HCT116 (cell line): ENCODE measurements at regions not wholly inside any gene's neighbourhood (a gene's known extent, or its start where the extent isn't known, plus 50 kb on each side); places are given as distances from the start of the nearest gene placed in this dataset.

Experiments used
- ATAC-seq: fragments of 200-7000 bp; cut with Tn5 transposase; 2 replicates; pipeline ENCODE4 v1.9.1; 2020; ENCODE audit warnings: mild to moderate bottlenecking, moderate library complexity
- BruUV-seq: library from RNA; stranded (reverse); fragments of 400-500 nt; replicated peaks from 2 replicates; lab custom pipeline; 2021; lab: Mats Ljungman, UMichigan
- CTCF ChIA-PET: fragments of 300-600 bp; sonication (Branson Sonifier 250); formaldehyde crosslinking; loops from one replicate; lab custom pipeline; 2021; ENCODE audit warnings: antibody characterized with exemption; lab: Charles Lee
- POLR2A ChIA-PET: fragments of 300-600, 350-600 bp; sonication (Branson Sonifier 250); formaldehyde crosslinking; loops from one replicate; lab custom pipeline; 2021; ENCODE audit warnings: antibody characterized with exemption; lab: Charles Lee
- RAD21 ChIA-PET, 2 experiments: fragments of 300-600 bp; sonication (Branson Sonifier 250); formaldehyde crosslinking; loops; one replicate each; lab custom pipeline; 2023; ENCODE audit warnings: low total read pairs in 2 of 2; ENCODE audit not compliant: uncharacterized antibody in 2 of 2, unreplicated experiment in 2 of 2, low non-redundant PET in 1 of 2; lab: Charles Lee
- DNase-seq: peaks from one replicate; pipeline ENCODE4 v3.0.0-alpha.2; 2010; ENCODE audit warnings: low read depth, low spot score
- H2AFZ ChIP-seq: fragments of 200-600 bp; shearing (Covaris generic), sonication (generic); 2 replicates; pipeline ENCODE4 v1.6.1; 2017; ENCODE audit warnings: low read depth, mixed run types, mixed read lengths, antibody characterized with exemption, low read length; ENCODE audit not compliant: poor library complexity, severe bottlenecking
- H3K27ac ChIP-seq: 2 replicates; pipeline ENCODE4 v1.5.1; 2012; ENCODE audit warnings: low read depth, low read length
- H3K27me3 ChIP-seq: fragments of 200-600 bp; sonication (generic); 2 replicates; pipeline ENCODE4 v1.6.1; 2016; ENCODE audit warnings: mixed run types, low read length, mixed read lengths; ENCODE audit not compliant: insufficient read depth
- H3K36me3 ChIP-seq, 2 experiments: fragments of 200-500 bp in 1 of 2; fragments of 200-600 bp in 1 of 2; sonication (Bioruptor generic) in 1 of 2; sonication (generic) in 1 of 2; 2 replicates each; pipeline versions ENCODE4 v1.5.1 to v1.6.1; 2014 to 2016; ENCODE audit warnings: low read length in 2 of 2, inconsistent platforms in 1 of 2, mixed read lengths in 1 of 2, mixed run types in 1 of 2; ENCODE audit not compliant: insufficient read depth in 2 of 2, control insufficient read depth in 1 of 2
- H3K4me1 ChIP-seq, 2 experiments: fragments of 200-600 bp in 1 of 2; sonication (generic) in 1 of 2; 2 replicates each; pipeline versions ENCODE4 v1.5.1 to v1.6.1; 2012 to 2017; ENCODE audit warnings: low read length in 2 of 2, inconsistent platforms in 1 of 2, mild to moderate bottlenecking in 1 of 2, mixed read lengths in 1 of 2, mixed run types in 1 of 2, moderate library complexity in 1 of 2; ENCODE audit not compliant: insufficient read depth in 2 of 2, control insufficient read depth in 1 of 2
- H3K4me2 ChIP-seq: fragments of 200-600 bp; sonication (generic); 2 replicates; pipeline ENCODE4 v1.6.1; 2017; ENCODE audit warnings: mixed run types, low read length, mixed read lengths
- H3K4me3 ChIP-seq, 2 experiments: fragments of 200-600 bp in 1 of 2; sonication (generic) in 1 of 2; replicated peaks in 1 of 2; 2 replicates each; pipeline ENCODE4 v1.5.1; 2011 to 2016; ENCODE audit warnings: low read length in 2 of 2, control low read depth in 1 of 2, low read depth in 1 of 2, mild to moderate bottlenecking in 1 of 2, mixed read lengths in 1 of 2, mixed run types in 1 of 2
- H3K79me2 ChIP-seq: fragments of 200-600 bp; sonication (generic); 2 replicates; pipeline ENCODE4 v1.6.1; 2017; ENCODE audit warnings: mild to moderate bottlenecking, mixed run types, low read length, moderate library complexity, mixed read lengths; ENCODE audit not compliant: insufficient read depth
- H3K9ac ChIP-seq: fragments of 200-600 bp; sonication (generic); 2 replicates; pipeline ENCODE4 v1.6.1; 2016; ENCODE audit warnings: low read length, mixed read lengths
- H3K9me2 ChIP-seq: fragments of 200-600 bp; sonication (generic), shearing (Covaris generic); 2 replicates; pipeline ENCODE4 v1.6.1; 2017; ENCODE audit warnings: mixed run types, mild to moderate bottlenecking, moderate library complexity; ENCODE audit not compliant: insufficient read depth
- H3K9me3 ChIP-seq, 2 experiments: fragments of 200-500 bp in 1 of 2; fragments of 200-600 bp in 1 of 2; sonication (Bioruptor generic) in 1 of 2; sonication (generic) in 1 of 2; 2 replicates each; pipeline ENCODE4 v1.6.1; 2014 to 2017; ENCODE audit warnings: low read length in 2 of 2, mixed read lengths in 2 of 2, inconsistent platforms in 1 of 2, low read depth in 1 of 2, mild to moderate bottlenecking in 1 of 2, mixed run types in 1 of 2, moderate library complexity in 1 of 2; ENCODE audit not compliant: control insufficient read depth in 1 of 2, insufficient read depth in 1 of 2
- H4K20me1 ChIP-seq: fragments of 200-600 bp; sonication (generic), shearing (Covaris generic); 2 replicates; pipeline ENCODE4 v1.6.1; 2017; ENCODE audit warnings: mixed run types, mild to moderate bottlenecking, moderate library complexity; ENCODE audit not compliant: insufficient read depth
- CBX3 ChIP-seq: IDR thresholded peaks from 2 replicates; pipeline ENCODE4 v1.6.1; 2012; ENCODE audit warnings: low read depth
- ELF1 ChIP-seq: IDR thresholded peaks from 2 replicates; pipeline ENCODE4 v1.6.1; 2012; ENCODE audit warnings: low read depth, borderline replicate concordance
- EZH2 ChIP-seq: fragments of 200-600 bp; sonication (generic); IDR thresholded peaks from 2 replicates; pipeline ENCODE4 v1.6.1; 2017; ENCODE audit warnings: antibody characterized with exemption, mixed run types
- FOSL1 ChIP-seq: IDR thresholded peaks from 2 replicates; pipeline ENCODE4 v1.6.1; 2012; ENCODE audit warnings: low read depth
- SIN3A ChIP-seq: IDR thresholded peaks from 2 replicates; pipeline ENCODE4 v1.6.1; 2012; ENCODE audit warnings: low read depth
- TCF7L2 ChIP-seq: IDR thresholded peaks from 2 replicates; pipeline ENCODE4 v1.7.0; 2011; ENCODE audit warnings: borderline replicate concordance, inconsistent platforms; ENCODE audit not compliant: insufficient read depth, insufficient read length; ENCODE audit errors: extremely low read depth
- intact Hi-C: fragments of 100-400 bp; cut with micrococcal nuclease; formaldehyde crosslinking; loops from 2 replicates; pipeline ENCODE4 v1.10.0; 2022
- TF ChIP-seq, protein P1 (sequence below): IDR thresholded peaks from 2 replicates; pipeline ENCODE4 v1.6.1; 2012; ENCODE audit warnings: low read depth
- TF ChIP-seq, protein P2 (sequence below): IDR thresholded peaks from 2 replicates; pipeline ENCODE4 v1.6.1; 2012

GRCh38 chr12:116365606-116366455 is 88.3 kb upstream of the MED13L start:
- BruUV-seq, result no TSS peak
- no peak overlapping the region for H3K4me3 ChIP-seq
- H4K20me1 ChIP-seq, result no peaks in the 10 kb centered on the region
- H3K27me3 ChIP-seq, result no peaks in the 10 kb centered on the region
- TF ChIP-seq, protein P1, sequence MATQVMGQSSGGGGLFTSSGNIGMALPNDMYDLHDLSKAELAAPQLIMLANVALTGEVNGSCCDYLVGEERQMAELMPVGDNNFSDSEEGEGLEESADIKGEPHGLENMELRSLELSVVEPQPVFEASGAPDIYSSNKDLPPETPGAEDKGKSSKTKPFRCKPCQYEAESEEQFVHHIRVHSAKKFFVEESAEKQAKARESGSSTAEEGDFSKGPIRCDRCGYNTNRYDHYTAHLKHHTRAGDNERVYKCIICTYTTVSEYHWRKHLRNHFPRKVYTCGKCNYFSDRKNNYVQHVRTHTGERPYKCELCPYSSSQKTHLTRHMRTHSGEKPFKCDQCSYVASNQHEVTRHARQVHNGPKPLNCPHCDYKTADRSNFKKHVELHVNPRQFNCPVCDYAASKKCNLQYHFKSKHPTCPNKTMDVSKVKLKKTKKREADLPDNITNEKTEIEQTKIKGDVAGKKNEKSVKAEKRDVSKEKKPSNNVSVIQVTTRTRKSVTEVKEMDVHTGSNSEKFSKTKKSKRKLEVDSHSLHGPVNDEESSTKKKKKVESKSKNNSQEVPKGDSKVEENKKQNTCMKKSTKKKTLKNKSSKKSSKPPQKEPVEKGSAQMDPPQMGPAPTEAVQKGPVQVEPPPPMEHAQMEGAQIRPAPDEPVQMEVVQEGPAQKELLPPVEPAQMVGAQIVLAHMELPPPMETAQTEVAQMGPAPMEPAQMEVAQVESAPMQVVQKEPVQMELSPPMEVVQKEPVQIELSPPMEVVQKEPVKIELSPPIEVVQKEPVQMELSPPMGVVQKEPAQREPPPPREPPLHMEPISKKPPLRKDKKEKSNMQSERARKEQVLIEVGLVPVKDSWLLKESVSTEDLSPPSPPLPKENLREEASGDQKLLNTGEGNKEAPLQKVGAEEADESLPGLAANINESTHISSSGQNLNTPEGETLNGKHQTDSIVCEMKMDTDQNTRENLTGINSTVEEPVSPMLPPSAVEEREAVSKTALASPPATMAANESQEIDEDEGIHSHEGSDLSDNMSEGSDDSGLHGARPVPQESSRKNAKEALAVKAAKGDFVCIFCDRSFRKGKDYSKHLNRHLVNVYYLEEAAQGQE, result no peak
- TF ChIP-seq CBX3 (no peak), ELF1 (no peak), TCF7L2 (no peak), EZH2 (no peak), SIN3A (no peak), FOSL1 (no peak)
- TF ChIP-seq, protein P2, sequence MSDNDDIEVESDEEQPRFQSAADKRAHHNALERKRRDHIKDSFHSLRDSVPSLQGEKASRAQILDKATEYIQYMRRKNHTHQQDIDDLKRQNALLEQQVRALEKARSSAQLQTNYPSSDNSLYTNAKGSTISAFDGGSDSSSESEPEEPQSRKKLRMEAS, result no peak
- peak overlapping the region; percentile 34 for H2AFZ ChIP-seq
- no peaks in the 10 kb centered on the region for H3K9me3 ChIP-seq
- DNase-seq (no peak), ATAC-seq (no peak)
- no peaks in the 10 kb centered on the region for H3K36me3 ChIP-seq
- H3K79me2 ChIP-seq, result no peaks in the 10 kb centered on the region
- H3K9ac ChIP-seq, result no peak overlapping the region
- POLR2A ChIA-PET, result interaction anchor here (0.8 to 1.1 kb wide), 2 partner anchors 19 to 140 kb away, joined by 3 to 4 read pairs; no protein-coding TSS in a partner anchor
- intact Hi-C loops, result no loop called here
- no peaks in the 10 kb centered on the region for H3K9me2 ChIP-seq
- CTCF ChIA-PET, result no interaction called here
- H3K4me1 ChIP-seq, result peaks cover 14 to 21% of the 10 kb centered on the region in 2 experiments
- RAD21 ChIA-PET, result no interaction called here
- peak overlapping the region; percentile 32; the same call in 1 of the 2 replicates for H3K4me2 ChIP-seq
- no peak overlapping the region; the same call in 1 of the 2 replicates for H3K27ac ChIP-seq
